NCI-H1417 (cell line): ENCODE measurements at regions not wholly inside any gene's neighbourhood (a gene's known extent, or its start where the extent isn't known, plus 50 kb on each side); places are given as distances from the start of the nearest gene placed in this dataset.
"Not testable (repeated sequence)": the region's sequence is repeated elsewhere in the genome, so short reads cannot be mapped to it uniquely, and the experiment has no call there.

Source experiments
- DNase-seq, 3 experiments: peaks; one replicate each; lab custom pipeline; 2025; lab: John Stamatoyannopoulos, UW

DNA sequence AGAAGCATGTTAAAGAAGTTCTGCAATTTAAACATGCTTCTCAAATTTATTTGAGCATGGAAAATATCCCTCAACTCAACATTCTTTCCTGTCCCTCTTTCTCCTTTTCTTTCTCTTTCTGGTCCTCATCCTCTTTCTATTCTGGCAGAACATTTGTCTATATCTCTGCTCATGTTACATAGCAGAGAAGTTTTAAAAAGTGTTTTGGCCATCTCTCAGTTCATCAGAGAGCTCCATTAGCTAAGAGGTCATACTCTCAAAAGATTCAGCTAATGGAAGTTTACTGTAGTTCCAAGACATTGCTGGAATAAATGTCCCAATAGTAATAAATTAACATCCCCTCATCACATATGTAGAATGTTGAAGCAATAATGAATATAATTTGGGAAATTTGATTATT is 53.5 kb downstream of the XCL2 start:
- no peak for DNase-seq

DNA sequence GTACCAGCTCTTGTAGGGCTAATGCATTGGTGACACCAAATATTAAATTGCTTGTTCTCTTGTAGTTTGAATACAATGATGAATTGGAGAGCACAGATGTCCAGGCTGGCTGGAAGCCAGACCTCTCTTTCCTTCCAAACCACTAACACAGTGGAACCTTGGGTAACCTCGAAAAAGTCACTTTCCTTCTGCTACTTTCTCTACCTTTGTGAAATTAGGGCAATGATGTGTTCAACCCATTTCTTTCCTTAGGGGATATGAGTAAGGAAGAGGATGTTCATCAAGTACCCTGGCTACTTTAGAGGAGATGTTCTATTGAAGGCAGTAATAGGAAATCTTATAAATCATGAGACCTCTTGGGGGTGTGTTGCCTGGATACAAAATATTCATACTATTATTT is 55.7 kb downstream of the XCL2 start:
- peak; percentile 19 to 72 (median 36) for DNase-seq

DNA sequence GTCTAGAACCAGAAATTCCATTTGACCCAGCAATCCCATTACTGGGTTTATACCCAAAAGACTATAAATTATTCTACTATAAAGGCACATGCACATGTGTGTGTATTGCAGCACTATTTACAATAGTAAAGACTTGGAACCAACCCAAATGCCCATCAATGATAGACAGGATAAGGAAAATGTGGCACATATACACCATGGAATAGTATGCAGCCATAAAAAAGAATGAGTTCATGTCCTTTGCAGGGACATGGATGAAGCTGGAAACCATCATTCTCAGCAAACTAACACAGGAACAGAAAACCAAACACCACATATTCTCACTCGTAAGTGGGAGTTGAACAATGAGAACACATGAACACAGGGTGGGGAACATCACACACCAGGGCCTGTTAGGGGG is 57.0 kb downstream of the XCL2 start:
- not testable (repeated sequence) for DNase-seq

DNA sequence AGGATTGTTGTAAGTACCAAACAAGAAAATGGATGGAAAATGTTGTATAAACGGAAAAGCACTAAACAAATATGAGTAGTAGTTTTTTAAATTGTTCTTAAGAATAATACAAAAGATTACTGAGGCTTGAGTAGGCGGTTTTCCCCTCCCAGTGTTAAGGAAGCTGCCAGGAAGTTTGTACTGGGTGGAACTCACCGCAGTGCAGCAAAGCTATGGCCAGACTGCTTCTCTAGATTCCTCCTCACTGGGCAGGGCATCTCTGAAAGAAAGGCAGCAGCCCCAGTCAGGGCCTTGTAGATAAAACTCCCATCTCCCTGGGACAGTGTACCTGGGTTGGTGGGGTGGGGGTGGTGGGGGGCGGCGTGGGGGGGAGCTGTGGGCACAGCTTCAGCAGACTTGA is 58.7 kb downstream of the XCL2 start:
- no peak for DNase-seq

DNA sequence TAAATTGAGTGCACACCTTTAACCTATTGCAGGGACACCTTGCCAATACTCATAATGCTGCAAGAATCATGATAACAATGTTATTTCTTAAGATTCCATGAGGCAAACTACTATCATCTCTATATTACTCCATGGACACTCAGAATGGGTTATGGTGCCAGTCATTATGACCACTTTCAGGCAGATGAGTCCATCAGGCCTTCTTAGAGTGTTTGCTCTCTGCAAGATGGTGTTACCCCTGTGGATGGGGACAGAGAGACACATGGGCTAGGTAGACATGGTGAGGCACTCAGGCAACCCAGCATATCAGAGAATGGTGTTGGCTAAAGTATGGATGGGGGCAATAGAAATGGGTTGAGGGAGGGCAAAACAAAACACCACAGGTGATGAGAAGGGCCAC is 59.7 kb downstream of the XCL2 start:
- DNase-seq = no peak

DNA sequence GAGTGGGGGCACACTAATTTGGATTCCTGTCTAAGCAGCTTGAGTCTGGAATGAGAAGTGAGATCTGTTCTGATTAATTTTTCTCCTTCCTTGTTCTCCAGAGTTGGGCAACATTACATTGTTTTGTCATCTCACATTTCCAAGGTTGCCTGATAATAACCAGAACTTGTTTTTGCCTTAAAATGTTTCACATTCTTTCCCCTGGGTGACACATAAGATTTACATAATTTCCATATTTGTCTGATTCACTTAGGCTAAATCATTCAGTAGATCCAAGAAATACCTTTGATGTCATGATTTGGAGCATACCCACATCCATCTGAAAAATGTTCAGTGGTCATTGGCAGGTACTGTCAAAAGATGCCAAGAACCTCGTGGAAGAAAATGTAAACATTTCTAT is 60.3 kb downstream of the XCL2 start:
- DNase-seq = no peak

DNA sequence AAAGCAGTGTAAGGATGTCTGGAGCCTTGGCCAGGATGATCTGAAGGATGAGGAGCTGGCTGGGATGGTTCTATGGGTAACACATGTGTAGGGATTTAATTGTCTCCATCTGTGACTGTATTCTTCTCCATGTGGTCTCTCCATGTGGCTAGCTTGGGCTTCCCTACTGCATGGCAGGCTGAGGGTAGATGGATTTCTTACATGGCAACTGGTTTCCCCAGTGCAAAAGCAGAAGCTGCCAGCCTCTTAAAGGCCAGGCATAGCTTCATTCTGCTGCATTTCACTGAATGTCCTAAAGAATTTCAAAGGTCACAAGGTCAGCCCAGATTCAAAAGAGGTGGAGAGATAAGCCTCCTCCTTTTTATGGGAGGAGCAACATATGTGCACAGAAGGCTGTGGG is 61.7 kb downstream of the XCL2 start:
- DNase-seq = no peak

DNA sequence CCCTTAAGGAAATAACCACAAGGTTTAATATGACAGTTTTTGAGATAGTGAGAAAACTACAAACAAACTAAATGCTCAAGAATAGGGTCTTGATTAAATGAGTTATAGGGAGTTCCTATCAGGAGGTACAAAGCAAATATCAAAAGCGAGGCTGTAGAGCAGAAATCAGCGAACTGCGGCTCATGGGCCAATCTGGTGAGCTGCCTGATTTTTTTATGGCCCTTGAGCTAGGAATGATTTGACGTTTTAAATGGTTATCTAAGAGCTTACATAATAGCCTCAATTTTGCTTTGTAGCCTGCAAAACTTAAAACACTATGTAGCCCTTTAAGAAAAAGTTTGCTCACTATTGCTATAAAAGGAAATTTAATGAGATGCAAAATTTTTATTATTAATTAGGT is 62.2 kb downstream of the XCL2 start:
- no peak for DNase-seq

DNA sequence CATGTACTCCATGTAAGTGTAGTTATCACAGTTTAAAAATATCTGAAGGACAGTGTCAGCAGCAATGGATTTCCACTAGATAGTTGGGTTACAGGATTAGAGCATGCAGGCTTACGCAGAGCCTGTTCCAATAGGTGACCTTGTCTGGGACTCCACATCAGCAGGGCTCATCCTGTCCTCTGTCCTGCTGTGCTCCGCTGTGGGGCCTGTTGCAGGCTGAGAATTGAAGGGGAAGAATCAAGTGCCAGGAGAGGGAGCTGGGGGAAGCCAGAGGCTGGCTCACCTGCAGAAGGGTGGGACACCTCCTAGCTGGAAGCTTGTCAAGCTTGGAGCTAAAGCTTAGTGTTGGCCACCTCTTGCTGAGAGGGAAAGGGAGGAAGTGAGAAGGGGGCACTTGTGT is 62.8 kb downstream of the XCL2 start:
- DNase-seq = no peak

DNA sequence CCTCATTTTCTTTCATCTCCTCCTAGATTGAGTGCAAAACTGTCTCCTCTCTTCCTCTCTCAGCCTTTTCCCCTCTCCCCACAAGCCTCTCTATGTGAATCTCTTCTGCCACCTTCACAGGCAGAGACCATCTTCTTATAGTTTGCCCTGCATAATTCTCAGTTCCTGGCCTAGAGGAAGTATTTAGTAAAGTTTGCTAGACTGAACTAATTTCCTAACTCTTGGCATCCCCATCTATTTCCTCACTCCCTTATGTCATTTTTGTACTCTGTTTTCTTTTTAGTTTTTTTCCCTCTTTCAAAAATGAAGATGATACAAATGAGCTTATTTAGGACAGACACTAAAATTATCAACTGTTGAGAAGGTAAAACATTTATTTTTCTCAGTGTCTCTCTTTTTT is 66.0 kb downstream of the XCL2 start:
- no peak for DNase-seq

DNA sequence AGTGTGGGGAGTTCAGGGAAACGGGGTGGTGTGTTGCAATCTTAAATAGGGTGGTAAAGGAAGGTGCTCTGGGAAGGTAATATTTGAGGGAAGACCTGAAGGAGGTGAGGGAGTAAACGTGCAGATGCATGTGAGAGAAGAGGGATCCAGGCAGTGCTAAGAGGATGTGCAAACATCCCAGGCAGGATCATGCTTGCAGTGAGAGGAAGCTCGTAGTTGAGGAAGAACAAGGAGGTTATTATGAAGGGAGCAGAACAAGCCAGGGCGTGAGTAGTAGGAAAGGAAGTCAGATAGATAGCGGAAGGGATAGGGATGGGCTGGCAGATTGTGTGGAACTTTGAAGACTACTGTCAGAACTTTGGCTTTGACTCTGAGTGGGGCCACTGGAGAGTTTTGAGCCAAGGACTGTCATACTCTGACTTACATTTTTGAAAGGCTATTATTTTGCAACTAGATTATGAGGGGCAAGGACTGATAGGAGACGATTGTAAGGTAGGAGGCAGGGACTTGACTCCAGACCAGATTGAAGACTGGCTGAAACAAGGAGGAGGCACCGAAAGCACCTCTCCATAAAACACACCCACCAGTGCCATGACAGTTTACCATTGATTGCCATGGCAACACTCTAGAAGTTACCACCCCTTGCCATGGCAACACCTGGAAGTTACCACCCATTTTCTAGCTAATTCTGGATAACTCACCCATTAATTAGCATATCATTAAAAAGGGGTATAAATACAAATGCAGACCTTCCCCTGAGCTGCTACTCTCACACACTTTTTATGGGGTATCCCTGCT is 67.0 kb downstream of the XCL2 start:
- no peak for DNase-seq

DNA sequence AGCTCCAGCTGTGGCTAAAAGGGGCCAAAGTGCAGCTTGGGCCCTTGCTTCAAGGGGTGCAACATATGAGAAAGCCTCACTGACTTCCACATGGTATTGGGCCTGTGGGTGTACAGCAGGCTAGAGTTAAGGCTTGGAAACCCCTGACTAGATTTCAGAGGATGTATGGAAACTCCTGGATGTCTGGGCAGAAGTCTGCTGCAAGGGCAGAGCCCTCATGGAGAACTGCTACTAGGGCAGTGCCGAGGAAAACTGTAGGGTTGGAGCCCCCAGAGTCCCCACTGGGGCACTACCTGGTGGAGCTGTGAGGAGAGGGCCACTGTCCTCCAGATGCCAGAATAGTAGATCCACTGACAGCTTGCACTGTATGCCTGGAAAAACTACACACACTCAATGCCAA is 69.5 kb downstream of the XCL2 start:
- no peak for DNase-seq

DNA sequence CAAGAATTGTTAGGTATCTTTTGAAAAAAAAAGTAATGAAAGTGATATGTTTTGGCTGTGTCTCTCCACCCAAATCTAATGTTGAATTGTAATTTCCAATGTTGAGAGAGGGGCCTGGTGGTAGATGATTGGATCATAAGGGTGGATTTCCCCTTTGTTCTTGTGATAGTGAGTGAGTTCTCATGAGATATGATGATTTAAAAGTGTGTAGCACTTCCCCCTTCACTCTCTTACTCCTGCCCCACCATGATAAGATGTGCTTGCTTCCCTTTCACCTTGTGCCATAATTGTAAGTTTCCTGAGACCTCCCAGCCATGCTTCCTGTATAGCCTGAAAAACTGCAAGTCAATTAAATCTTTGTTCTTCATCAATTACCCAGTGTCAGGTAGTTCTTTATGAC is 70.7 kb downstream of the XCL2 start:
- DNase-seq = no peak

DNA sequence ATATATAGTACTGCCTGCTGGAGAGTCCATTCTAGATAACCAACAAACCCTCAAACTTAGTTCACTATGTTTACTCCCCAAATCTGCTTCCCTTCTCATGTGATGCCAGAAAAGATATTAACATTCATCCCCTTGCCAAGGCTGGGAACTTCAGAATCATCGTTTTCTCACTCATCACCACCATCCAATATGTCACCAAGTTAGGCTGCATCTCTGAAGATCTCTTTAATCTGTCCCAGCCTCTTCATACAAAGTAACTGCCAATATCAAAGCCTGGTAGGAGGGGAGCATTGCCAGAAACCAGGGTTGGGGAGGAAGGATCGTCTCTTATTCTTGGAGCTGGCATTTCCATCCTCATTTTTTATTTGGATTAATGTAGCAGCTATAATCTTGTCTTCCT is 71.6 kb downstream of the XCL2 start:
- peak in 1 of 3 experiments; percentile 41 for DNase-seq

DNA sequence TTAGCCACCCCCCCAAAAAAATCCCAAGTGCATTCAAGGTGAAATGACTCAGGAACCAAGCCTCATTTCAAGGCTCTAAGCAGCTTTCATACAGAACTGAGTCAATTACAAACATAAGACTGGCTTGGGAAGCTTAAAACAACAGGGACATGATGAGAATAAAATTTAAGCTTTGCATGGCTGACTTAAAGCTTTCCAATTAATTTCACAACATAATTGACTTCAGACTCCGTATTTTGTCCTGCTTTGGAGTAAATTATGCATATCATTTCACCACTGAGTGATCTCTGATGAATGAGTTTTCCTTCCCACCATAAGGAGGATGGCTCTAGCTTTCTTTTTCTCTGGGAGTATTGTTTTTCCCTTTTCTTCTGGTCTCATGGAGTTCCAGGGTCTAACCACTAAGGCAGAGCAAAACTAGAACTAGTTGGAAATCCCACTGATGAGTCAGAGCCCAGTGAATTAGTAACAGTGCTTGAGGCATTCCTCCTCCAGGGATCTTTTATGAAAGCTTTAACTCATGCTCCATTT is 72.8 kb downstream of the XCL2 start:
- peak in 2 of 3 experiments; percentile 15 to 32 for DNase-seq

DNA sequence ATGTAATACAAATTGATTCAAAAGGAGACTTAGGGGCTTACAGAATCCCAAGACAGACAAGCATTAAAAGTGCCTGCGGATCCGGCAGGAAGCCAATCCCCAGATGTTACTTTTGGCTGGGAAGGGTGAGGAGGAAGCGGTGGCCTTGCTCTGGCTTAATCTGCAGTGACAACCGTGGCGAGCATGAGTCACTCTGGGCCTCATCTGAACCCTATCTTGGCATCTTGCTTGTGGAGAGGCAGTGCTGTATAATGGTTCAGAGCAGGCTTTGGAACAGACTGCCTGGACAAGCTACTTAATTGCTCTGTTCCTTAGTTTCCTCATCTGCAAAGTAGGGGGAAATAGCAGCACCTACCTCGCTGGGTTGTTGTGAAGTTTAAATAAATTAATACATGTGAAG is 74.1 kb downstream of the XCL2 start:
- DNase-seq = no peak

DNA sequence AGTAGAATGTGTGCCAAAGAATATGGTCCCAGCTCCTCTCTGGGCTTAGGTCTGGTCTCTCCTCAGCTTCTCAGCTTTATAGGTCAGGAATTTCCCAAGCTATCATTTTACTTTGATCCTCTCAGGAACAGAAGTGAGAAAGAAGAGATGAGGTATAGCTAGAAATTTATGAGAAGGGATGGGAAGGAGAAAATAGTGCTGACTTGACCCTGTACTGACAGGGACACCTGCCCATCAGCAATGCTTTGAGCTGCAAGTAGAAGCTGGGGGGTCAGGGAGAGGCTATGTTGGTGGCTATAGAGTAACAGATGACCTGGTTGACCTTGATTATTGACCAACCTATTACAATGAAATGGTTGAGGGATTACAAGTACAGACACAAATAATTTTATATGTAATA is 75.0 kb downstream of the XCL2 start:
- no peak for DNase-seq

DNA sequence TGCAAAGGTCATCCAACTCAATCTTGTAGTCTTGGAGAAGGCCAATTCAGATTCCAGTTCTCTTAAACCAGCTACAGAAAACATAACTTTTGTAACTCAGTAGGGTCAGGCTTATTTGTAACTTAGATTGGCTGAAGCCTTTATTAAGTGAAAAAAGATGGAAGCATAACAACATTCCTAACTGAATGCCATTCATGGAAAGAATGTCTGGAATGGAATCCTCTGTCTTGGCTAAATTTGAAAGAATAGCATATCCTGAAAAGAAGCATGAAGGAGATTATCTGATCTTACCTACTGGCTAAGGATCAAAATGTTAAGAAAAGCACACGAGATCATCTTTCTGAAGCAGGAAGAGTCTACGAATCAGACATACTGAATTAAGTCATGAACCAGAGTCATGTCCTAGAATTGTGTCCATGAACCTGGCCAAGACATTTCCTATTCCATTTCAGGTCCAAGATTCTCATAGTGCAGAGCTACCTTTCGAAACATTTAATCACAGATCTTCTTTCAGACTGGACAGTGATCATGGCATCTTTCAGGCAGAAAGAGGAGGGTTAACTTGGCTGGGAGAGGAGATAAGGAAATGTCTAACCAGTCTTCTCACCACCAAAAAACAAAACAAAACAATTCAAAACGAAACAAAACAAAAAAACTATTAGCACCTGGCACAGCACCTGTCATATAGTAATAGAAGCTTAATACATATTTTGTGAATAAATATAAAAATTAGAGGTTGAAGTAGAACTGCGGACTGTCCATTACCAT is 75.6 kb downstream of the XCL2 start:
- DNase-seq = no peak

DNA sequence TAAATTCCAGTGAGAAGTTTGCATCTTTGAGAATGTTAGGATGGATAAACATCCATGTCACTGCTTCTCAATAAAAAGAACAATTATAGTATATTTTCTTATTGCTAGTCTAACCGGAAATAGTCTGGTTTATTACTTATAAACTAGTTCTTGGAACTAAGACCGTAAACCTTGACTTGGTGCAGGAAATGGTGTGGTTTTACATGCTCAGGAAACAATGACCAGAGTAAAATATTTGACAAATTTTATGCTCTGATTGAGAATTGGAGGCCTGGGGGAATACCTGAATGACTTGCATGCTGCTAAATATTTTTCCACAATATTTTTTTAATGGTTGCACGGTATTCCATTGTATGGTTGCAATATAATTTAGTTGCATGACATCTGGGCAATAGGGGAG is 76.3 kb downstream of the XCL2 start:
- no peak for DNase-seq

DNA sequence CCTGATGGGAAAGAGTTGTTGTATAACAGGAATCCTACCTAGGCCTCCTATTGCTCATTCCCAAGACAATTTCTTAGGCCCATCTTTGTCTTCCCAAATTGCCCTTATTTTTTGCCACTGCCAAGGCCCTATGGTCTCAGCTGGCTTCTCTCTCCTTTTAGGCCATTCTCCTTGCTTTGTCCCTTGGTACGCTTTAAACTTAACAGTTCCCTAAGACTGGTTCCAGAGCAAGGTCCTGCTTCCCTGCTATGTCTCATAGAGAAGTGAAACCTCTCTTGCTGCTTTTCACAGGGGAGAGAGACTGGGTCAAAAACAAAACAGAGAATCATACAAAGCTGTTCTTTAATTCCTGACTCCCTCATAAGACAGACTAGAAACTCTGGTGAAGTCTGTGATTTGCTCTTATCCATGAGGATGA is 77.1 kb downstream of the XCL2 start:
- DNase-seq = peak in 2 of 3 experiments; percentile 38 to 55

DNA sequence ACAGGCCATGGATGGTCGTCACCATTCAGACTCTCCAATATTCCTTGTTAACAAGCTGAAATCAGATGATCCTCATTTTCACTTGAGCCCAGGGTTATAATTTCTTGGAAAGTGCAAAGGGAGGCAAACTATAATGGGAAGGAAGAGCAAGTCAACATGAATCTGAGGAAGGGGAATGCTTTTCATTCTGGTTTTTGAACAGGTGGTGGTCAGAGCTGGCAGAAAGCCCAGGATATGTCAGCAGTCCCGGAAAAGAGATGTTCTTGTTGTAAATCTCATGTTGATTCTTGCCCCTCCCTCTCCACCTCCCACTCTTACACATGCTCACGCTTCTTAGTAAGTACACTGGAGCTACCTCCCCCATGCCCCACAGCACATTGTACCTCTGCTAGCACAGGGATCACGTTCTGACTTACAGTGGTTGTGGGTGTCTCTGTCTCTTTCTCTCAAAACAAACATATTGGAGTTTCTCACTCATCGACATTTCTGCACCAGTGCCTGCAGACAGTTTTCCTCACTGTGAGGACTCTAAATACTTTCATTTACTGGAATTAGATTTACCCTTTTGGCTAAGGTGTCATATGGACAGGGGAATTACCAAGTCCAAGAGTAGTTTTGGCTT is 77.6 kb downstream of the XCL2 start:
- DNase-seq = peak; percentile 84 to 99 (median 98)

DNA sequence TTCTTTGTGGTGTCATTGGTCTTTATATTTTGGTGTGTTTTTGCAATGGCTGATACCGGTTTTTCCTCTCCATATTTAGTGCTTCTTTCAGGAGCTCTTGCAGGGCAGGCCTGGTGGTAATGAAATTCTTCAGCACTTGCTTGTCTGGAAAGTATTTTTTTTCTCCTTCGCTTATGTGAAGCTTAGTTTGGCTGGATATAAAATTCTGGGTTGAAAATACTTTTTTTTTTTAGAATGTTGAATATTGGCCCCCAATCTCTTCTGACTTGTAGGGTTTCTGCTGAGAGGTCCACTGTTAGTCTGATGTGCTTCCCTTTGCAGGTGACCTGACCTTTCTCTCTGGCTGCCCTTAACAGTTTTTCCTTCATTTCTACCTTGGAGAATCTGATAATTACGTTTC is 82.7 kb downstream of the XCL2 start:
- not testable (repeated sequence) for DNase-seq

DNA sequence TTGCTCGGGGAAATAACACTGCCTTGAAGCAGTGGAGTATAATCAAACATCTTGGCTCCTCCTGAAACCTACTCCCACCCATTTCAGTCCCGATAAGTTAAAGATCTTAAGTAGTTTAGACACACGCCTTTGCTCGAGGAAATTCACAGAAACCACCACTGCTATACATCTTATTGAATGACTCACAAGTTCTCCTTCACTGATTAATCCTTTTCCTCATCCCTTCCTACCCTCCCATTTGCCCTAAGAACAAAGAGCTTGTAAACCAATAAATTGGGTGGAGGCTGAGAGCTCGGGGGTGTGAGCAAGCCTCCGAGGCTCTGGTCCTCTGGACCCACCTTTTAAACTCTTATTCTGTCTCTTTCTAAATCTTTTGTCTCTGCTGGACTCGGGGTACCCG is 86.5 kb downstream of the XCL2 start:
- not testable (repeated sequence) for DNase-seq
